ENCODE measurements at regions not wholly inside any gene's neighbourhood (a gene's known extent, or its start where the extent isn't known, plus 50 kb on each side); places are given as distances from the start of the nearest gene placed in this dataset.

- TF ChIP-seq YY1 (IDR thresholded peaks at IDR 0.05; ENCODE audit: insufficient read depth, insufficient read length) (no peak), ZNF274 (IDR thresholded peaks at IDR 0.05; ENCODE audit: low read depth, low read length) (no peak), SUZ12 (IDR thresholded peaks at IDR 0.05; ENCODE audit: extremely low read depth, insufficient read depth, insufficient read length) (no peak)
Observed at GRCh38 chr10:44589181-44589943, 204.5 kb upstream of the CXCL12 start.
